Ecto neural progenitor cell (in vitro differentiated cells): ENCODE measurements at regions not wholly inside any gene's neighbourhood (a gene's known extent, or its start where the extent isn't known, plus 50 kb on each side); places are given as distances from the start of the nearest gene placed in this dataset.

Experiments
- DNase-seq: peaks from one replicate; pipeline ENCODE4 v3.0.0-alpha.2; 2018; ENCODE audit warnings: low spot score

DNA sequence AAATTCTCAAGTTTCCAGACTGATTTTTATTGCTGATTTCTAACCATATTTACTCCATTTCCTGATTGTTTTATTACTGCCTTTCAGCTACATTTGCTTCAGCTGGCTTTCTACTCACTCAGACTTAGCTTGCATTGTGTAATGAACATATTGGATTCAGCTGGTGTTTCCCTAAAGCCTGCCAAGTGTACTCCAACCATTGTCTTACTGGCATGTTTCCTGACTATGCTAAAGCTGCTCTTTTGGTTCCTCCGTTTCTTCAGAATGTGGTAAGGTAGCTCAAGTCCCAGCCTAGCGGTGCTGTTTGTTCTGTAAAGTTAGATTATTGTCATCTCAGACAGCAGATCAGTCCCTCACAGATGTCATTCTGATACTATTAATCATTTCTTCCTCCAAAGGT, 53.1 kb upstream of the GLRA2 start:
- no peak for DNase-seq

DNA sequence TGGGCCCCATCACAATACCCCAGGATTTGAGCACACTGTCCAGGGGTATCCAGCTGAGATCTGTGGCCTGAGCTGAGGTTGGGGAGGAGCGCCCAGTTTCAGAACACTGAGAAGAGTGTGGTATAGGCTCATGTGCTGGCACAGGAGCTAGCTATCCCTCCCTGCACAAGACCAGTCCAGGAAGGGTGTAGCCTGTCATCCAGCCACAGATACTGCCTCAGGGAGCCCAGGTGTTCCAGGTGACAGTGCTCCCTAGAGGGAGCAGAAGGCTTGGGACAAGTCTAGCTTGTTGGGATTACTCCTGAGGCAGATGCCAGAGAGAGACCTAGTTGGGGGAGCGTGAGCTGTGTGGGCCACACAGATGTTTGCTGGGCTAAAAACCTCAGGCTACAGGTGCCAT, 79.6 kb upstream of the GLRA2 start:
- DNase-seq = no peak

DNA sequence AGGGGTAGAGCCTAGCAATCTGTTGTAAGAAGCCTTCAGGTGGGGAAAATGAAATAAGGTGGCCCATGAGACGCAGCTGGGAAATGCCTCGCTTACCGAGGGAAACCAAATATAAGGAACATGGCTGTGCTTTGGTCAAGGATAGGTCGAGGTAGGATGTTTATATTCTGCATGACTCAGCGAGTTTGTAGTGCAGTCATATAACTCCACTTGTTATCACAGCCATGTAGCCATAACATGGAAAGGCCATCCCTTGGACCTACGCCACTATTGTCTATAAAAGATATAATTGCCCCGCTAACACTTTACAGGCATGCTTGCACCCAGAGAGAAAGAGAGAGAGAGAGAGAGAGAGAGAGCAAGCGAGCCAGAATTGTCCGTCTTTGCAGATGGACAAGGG, 80.9 kb upstream of the GLRA2 start:
- DNase-seq = no peak

DNA sequence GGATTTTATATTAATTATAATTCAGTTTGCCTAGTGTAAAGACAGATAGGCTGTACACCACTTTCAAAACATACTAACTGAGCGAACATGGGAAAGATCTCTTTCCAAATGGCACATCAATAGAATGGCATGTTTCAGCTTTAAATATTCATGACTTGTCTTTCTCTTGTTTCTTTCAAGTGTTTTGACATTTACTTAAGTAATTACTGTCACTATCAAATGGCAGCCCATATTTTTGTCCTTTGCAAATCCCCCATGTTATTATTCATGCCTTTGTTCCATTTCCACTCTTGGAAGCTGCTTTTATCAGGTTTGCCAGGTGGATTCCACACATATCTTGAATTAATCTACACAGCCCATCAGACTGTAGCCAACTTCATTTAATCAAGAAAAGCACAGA, 89.2 kb upstream of the GLRA2 start:
- no peak for DNase-seq

DNA sequence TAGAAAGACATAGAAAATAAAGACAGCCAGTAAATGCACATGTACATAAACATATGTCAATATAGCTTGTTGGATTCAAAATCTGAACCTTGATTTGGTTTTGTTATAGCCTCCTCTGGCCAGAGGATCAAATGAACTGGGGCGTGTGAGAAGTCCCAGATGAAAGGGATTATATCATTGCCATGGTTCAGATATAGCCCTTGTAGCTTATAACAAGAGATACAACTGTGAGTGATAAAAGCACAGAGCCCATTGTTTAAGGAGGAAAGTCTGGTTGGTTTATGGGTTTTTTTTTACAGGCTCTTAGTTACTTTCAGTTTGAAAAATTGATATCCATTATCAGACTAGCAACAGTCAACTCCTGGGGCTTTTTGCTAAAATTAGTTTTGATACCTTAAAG, 101.7 kb upstream of the GLRA2 start:
- DNase-seq = no peak

DNA sequence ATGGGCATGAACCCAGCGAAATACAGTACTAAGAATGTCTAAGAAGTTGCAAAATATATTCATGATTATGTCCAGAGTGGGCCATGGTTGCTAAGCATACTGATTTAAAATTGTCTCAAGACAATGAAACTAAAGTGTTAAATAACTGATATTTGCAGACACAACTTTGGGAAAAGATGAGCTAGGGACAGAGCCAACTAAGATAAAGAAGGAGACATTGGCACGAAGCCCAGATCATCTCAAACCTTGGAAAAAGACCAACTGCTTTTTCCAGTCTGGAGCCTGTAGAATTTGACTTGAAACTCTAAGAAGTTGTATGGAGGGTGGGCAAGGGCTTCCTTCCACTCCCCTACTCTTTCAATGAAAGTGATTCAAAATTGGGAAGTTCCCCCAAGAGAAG, 108.5 kb upstream of the GLRA2 start:
- DNase-seq = no peak

DNA sequence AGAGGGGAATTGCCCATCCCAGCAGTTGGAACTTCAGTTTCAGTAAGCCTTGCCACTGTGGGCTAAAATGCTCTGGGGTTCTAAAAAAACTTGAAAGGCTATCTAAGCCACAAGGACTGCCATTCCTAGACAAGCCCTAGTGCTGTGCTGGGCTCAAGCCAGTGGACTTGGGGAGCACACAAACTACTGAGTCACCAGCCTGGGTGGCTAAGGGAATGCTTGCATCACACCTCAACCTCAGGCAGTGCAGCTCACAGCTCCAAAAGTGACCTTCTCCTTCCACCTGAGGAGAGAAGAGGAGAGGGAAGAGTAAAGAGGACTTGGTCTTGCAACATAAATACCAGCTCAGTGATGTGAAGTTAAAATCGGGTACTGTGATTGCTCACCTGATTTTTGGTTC, 116.7 kb upstream of the GLRA2 start:
- DNase-seq = no peak

DNA sequence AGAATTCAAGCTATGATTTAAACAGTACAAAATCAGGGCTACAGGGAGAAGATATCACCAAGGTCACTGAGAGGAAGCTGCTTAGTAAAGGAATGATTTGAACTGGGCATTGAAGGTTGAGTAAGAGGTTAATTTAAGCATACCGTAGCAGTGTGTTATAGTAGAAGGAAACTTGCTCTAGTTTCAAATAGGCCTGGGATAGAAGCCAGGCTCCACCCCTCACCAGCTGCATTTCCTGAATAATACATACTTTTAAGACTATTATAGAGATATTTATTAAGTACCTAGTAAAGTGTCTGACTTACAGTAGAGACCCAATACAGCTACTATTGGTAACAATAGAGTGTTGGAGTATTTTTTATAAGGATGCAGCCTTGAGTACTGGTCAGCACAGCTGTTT, 118.0 kb upstream of the GLRA2 start:
- no peak for DNase-seq

DNA sequence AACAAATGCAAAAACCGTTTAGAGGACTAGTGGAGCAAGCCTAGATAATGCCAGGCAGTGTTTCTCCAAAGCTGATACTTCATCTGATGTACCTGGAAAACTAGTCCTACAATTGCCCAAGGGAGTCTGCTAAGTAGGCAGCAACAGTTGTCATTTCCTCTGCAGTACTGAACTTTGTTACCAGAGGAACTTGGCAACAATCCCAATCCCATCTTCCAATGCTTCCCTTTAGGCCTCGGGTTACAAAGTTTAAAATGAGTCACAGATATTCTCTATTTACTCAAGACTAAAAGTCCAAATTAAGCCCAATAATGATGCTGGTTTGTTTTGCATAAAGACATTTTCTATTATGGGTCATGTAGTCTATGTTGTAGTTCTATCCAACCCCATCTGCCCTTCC, 120.0 kb upstream of the GLRA2 start:
- DNase-seq = no peak

DNA sequence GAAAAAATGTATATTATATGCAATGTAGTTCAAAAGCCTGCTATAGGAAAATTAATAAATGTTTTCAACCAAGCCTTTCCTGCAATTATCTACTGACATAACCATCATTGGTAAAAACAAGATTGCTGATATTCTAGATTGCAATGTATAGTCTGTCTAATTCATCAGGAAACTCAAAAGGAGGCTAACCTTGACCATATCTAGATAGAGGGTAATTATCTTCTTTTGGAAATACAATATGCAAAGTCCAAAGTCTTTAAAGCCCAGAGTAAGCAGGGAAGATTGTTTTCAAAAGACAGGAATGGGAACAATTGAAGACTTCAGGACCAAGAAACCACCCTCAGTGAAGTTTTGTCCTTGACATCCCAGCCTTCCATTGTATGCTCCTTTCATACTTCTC, 123.1 kb upstream of the GLRA2 start:
- DNase-seq = no peak

DNA sequence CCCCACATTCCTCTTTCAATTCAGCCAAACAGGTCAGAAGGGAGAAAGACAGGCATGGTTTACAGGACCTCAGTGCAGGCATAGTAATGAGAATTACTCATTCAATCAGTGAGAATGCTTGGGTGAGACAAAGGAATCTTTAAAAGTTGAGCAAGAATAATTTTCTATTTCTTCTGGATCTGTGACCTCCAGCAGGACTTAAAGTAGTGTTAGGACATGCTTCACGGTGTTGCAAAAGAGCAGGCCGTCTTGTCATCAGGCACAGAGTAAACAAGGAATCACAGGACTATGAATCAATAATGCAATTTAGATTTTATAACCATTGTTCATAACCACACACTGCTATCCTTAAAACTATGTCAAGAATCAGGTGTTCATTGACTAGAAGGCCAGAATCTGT, 130.6 kb upstream of the GLRA2 start:
- no peak for DNase-seq

DNA sequence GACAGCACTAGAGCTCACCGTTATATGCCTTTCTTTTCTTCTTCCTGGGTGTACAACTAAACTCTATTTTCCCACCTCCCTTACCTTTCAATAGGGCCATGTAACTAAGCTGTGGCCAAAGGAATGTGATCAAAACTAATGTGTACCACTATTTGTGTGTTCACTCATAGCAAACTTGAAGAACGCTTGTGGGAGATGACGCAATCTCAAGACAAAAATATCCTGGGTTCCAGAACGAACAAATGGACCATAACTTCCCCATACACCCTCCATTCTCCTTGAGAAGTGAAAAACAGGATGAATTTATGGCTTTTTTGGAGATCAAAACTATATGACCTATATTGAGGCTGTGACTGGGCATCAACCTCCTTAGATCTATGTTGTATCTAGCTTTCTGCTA, 139.7 kb upstream of the GLRA2 start:
- no peak for DNase-seq

DNA sequence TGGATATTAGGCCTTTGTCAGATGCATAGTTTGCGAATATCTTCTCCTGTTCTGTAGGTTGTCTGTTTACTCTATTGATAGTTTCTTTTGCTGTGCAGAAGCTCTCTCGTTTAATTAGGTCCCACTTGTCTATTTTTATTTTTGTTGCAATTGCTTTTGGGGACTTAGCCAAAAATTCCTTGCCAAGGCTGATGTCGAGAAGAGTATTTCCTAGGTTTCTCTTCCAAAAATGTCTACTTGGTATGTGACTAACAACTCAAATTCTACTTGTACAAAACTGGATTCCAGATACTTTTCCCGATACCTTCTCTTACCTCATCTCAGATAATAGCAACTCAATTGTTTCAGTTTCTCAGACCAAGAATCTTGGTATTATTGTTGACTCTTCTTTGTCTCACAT, 142.4 kb upstream of the GLRA2 start:
- DNase-seq = no peak

DNA sequence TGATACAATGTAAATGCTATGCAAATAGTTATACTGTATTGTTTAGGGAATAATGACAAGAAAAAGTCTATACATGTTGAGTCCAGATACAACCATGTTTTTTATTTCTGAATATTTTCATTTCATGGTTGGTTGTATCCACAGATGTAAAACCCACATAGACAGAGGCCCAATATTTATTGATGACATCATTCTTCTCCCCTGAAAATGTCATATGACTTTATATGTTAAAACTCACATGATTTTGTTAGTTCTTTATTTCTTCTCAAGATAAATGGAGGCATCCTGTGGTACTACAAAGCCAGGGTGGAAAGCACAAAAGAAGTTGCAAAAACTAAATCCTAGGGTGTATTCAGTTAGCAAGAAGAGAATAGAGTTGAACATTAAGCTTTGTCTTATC, 149.3 kb upstream of the GLRA2 start:
- no peak for DNase-seq

DNA sequence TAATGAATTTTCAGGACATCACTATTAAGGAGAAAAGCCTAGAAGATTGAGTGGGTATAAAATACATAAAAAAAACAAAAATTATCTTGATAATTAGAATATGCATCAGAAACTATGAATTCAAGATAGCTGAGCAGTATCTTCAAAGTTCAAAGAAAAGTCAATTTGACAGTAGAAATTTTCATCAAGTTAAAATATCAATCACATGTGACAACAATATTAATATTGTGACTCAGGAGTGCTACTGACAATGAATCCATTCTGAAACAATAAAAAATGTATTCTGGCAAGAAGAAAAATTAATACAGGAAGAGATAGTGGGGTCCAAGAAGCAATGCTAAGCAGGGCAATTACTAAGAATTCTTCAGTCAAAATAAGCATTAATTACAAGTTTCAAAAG, 151.9 kb upstream of the GLRA2 start:
- no peak for DNase-seq

DNA sequence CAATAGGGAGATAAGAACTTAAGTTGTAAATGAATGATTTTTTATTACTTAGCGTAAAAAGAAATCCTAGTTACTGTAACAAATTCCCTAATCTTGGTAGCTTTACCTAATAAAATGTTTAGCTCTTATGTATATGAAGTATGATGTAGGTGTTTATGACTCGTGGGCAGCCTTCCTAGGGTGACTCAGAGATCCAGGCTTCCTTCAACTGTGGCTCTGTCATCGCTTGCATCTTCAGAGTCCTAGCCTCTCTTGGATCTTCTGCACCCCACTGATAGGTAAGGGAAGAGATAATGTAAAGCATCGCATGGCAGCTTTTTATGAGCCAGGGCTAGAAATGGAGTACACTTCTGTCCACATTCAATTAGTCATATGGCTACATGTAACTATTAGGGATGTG, 165.6 kb upstream of the GLRA2 start:
- DNase-seq = no peak

DNA sequence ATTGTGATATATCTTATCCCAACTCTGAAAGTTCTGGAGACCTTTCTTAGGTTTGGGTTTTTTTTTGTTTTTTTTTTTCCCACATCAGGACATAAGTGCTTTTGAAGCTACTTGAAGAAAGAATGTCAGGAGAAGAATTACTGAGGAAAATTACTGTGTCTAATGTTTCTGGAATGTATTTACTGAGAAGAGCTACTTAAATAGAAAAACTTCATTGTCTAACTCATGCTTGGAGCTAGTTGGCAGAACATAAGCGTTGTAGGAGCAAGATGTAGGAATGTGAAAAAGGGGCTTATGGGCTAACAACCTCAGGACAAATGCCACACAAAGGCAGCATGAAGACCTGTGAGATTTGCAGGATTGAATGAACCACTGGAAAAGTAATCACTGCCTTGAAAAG, 166.6 kb upstream of the GLRA2 start:
- DNase-seq = no peak

DNA sequence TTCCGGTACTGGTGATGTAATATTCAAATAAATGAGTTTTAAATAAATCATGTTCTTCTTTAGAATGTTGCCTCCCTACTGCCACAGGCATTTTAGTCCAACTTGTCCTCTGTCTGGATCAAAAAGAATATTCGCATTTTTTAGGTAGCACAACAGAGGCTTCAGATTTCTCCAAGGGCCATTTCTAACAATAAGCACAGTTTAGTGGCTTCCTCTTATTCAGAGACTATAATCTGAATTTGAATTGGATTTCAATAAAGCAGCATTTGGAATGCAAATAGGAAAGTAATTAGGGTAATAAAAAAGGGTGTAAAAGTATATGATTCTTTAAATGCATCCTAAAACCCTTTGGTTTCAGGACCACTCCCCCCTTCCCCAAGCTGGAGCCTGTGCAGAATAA, 167.9 kb upstream of the GLRA2 start:
- no peak for DNase-seq

DNA sequence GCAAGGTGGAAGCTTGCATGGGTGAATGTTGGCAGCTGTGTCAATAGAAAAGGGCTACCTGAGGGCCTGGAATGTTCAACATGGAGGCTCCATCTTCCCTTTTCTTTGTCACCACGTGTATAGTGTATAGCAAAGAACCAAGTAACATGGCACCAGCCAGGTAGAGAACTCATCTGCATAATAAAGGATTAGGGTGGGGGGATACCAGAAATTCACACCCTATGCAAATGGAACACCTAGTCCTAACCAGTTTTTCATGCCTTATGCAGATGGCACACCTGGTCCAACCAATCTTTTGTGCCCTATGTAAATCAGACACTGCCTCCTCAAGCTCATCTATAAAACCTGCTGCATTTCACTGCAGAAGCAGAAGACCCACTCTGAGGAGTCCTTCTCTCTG, 169.6 kb upstream of the GLRA2 start:
- no peak for DNase-seq

DNA sequence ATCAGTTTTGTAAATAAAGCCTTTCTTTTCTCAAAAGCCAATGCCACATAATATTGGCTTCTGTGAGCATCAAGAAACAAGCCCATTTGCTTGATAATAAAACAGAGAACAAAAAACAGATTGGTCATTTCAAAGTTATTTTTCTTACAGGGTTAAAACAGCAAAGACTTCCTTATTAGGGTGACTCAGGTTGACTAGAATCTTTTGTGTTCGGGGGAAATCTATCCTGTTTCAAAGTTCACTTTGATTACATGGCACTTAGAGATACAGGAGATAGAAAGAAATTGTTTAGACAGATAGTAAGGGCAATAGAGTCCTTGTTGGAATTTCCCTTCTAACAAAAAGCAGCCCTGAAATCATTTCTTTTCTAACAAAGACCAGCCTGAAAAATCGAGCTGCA, 170.0 kb upstream of the GLRA2 start:
- DNase-seq = no peak

DNA sequence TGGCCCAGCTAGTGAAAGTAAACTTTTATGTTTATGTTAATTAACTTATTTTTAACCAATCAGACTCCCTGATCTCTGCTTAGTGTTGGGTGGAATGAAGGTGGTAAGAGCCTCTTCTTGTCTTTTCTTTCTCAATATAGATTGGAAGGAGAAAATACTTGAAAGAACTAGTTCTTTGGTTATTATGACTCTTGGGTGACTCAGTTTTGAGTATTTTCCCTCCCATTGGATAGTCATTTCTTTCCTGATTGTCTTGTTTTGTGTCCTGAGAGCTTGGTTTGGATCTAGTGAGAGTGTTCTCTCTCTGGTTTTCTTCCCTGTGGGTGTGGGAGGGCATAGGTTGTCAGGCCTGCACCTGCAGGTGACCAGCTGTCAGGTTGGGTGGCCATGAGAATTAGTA, 172.0 kb upstream of the GLRA2 start:
- no peak for DNase-seq

DNA sequence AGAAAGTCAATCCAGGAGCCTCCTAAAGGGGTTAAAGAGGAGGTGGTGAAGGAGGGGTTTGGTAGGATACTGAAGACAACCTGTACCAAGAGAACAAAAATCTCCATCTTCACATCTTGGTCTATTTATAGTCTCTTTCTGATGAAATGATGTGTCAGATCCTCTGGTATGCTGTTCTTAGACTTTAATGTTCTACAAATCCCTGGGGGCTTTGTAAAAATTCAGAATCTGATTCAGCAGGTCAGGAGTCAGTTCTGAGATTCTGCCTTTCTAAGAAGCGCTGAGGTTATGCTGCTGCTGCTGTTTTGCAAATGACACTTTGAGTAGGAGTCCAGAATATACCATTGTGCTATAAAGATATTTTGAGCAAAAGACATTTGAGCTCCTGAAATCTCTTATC, 172.9 kb upstream of the GLRA2 start:
- no peak for DNase-seq

DNA sequence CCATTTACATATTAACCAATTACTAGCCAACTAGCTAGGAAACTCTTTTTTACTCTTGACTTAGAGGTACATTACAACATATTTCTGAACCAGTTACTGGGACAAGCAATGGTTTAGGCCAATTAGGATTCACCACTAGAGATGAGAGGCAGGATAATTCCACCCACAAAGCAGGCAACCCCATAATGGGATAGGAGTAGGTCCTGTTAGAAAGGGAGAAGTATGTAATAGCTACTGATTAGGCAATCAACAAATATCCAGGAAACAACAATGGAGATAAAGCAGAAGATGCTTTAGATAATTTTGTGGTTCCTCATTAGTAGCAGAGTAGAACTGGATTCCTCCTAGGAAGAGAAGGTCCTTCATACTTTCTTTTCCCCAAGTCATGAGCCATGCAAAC, 173.8 kb upstream of the GLRA2 start:
- no peak for DNase-seq

DNA sequence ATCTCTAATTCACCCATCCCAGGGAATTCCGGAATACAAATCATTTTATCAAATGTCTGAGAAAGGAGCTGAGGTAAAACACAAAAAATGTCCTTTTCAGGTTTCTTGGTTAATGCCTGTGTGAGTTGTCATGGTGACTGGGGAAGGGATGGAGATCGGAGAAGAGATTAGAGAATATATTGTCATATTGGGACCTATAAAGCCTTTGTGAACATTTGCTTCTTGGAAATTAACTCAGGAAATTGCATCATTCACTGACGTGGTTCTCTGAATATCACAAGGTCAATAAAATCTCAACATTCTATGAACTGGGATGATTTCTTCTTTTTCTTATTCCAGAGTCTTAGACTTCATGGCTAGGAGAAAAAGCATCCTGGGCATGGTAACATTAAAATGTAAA, 174.8 kb upstream of the GLRA2 start:
- DNase-seq = no peak

DNA sequence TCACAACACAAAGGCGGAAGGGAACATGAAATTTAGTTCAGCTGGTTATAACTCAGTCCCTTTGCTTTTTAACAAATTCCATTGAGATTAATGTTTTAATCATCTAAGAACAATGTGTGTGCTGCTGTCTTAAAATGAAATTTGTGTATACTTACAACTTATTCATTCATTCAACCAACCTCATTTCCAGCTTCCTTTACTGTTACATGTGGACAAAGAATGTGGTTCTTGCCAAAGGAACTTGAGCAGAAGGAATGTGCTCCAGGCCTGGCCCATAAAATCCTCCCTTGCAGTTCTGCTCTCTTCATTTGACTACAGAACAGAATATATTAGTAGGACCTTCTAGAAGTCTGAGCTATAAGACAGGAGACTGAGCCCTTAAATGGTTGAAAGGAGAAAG, 176.8 kb upstream of the GLRA2 start:
- no peak for DNase-seq
